CD8-positive, alpha-beta memory T cell (primary cell): ENCODE measurements at regions not wholly inside any gene's neighbourhood (a gene's known extent, or its start where the extent isn't known, plus 50 kb on each side); places are given as distances from the start of the nearest gene placed in this dataset.

Experiments used
- CTCF ChIA-PET: fragments of 350-600 bp; sonication (Branson Sonifier 250); formaldehyde crosslinking; loops from one replicate; lab custom pipeline; 2021; ENCODE audit warnings: antibody characterized with exemption; lab: Charles Lee
- POLR2A ChIA-PET: fragments of 350-600 bp; sonication (Branson Sonifier 250); formaldehyde crosslinking; loops from one replicate; lab custom pipeline; 2021; ENCODE audit warnings: antibody characterized with exemption; lab: Charles Lee
- DNase-seq, 5 donors: peaks; one replicate each; pipeline versions ENCODE4 v3.0.0 to v3.0.0-alpha.2; 2020 to 2022; ENCODE audit warnings: mixed read lengths in 1 of 5
- H3K27ac ChIP-seq: one replicate; pipeline ENCODE4 v1.7.0; 2013; ENCODE audit warnings: low read depth, mild to moderate bottlenecking, low read length, moderate library complexity
- H3K27me3 ChIP-seq: 2 replicates; pipeline ENCODE4 v1.7.0; 2013; ENCODE audit warnings: low read length, mild to moderate bottlenecking; ENCODE audit not compliant: insufficient read depth, poor library complexity, severe bottlenecking
- H3K36me3 ChIP-seq: 2 replicates; pipeline ENCODE4 v1.7.0; 2013; ENCODE audit warnings: mild to moderate bottlenecking, low read length, moderate library complexity; ENCODE audit not compliant: insufficient read depth
- H3K4me1 ChIP-seq: 2 replicates; pipeline ENCODE4 v1.7.0; 2013; ENCODE audit warnings: mild to moderate bottlenecking, low read length, moderate library complexity; ENCODE audit not compliant: insufficient read depth
- H3K4me3 ChIP-seq: 2 replicates; pipeline ENCODE4 v1.7.0; 2013; ENCODE audit warnings: mild to moderate bottlenecking, low read length
- H3K9me3 ChIP-seq: 2 replicates; pipeline ENCODE4 v1.7.0; 2013; ENCODE audit warnings: mild to moderate bottlenecking, low read length
- H3K27ac Mint-ChIP-seq, 8 donors: one replicate each; pipeline ENCODE4 v1.8.0; 2020 to 2021; ENCODE audit warnings: mixed read lengths in 8 of 8, mild to moderate bottlenecking in 6 of 8, inconsistent platforms in 3 of 8, moderate library complexity in 3 of 8
- H3K27me3 Mint-ChIP-seq, 2 donors: one replicate each; pipeline ENCODE4 v1.8.0; 2020 to 2021; ENCODE audit warnings: mixed read lengths in 2 of 2, mild to moderate bottlenecking in 1 of 2, moderate library complexity in 1 of 2
- H3K36me3 Mint-ChIP-seq, 3 donors: one replicate each; pipeline ENCODE4 v1.8.0; 2020 to 2021; ENCODE audit warnings: mixed read lengths in 3 of 3, inconsistent platforms in 1 of 3, mild to moderate bottlenecking in 1 of 3
- H3K4me1 Mint-ChIP-seq, 3 donors: one replicate each; pipeline ENCODE4 v1.8.0; 2020 to 2021; ENCODE audit warnings: mixed read lengths in 3 of 3, inconsistent platforms in 1 of 3, mild to moderate bottlenecking in 1 of 3
- H3K4me3 Mint-ChIP-seq, 7 donors: one replicate each; pipeline ENCODE4 v1.8.0; 2020 to 2021; ENCODE audit warnings: mixed read lengths in 7 of 7, mild to moderate bottlenecking in 6 of 7, moderate library complexity in 4 of 7, inconsistent platforms in 2 of 7
- H3K9me3 Mint-ChIP-seq, 5 donors: one replicate each; pipeline ENCODE4 v1.8.0; 2020 to 2022; ENCODE audit warnings: mixed read lengths in 5 of 5, mild to moderate bottlenecking in 3 of 5, moderate library complexity in 2 of 5, inconsistent platforms in 1 of 5

DNA sequence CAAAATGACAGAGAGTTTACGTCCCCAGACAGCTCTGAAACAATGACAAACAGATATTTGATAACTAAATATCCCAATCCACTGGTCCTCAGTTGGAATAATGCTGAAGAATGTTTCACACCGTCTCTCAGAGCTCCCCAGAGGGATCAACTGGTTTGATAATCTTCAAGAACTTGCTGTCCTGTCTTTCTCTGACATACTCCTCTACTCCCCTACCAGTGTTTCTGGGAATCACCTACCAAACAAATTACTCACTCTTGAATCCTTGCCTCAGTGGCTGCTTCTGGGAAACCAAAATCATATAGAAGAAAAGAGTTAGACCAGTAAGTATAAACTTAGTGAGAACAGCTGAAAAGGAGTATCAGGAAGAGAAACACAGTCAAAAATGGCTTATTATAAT lies 469.7 kb upstream of the JAG1 start:
- POLR2A ChIA-PET = no interaction called here

DNA sequence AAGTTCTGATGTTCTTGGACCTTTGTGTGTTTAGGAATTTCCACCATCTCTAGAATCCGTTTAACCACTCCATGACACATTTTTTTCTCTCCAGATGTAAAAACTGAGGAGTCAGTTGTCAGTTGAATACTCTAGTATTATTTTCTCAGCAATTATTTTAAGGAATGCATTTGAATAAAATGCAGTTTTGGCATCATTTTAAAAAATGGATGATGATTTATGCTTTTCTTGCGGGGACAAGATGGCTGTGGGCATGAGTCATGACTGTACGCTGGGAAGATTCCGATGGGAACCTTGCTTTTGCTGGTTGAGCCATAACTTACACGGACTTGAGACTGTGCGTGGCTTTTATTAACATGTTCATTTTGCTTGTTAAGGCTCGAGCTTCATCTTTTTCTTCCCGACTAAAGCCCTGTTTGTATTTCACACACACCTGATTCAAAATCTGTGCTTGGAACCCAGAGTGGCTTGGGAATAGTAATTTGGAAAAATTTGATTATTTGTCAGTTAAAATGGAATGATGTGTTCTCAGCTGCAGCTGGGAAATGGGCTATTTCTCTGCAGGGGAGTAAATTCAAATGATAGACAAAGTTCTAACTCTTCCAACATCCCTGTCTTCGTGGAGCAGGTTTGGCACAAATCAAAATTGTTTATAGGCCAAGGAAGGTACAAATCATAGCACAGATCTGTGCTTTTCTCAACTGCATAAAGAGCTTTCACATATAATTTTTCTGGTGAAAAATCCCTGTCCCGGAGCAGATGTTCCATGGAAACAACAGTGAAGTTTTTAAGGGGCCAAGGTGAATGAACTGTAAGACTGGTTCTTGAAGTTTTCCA lies 470.5 kb upstream of the JAG1 start:
- no peak overlapping the region for H3K4me3 ChIP-seq
- Mint-ChIP-seq H3K4me3 (no peak overlapping the region), H3K36me3 (no peaks in the 10 kb centered on the region), H3K27ac (no peak overlapping the region), H3K4me1 (no peaks in the 10 kb centered on the region), H3K27me3 (peaks cover 0 to 1% of the 10 kb centered on the region in 2 donors), H3K9me3 (peaks cover 2 to 8% (median 5%) of the 10 kb centered on the region in 5 donors)
- no peaks in the 10 kb centered on the region for H3K36me3 ChIP-seq
- no peak overlapping the region for H3K27ac ChIP-seq
- H3K27me3 ChIP-seq = no peaks in the 10 kb centered on the region
- CTCF ChIA-PET = no interaction called here
- no peaks in the 10 kb centered on the region for H3K9me3 ChIP-seq
- DNase-seq = no peak
- H3K4me1 ChIP-seq = no peaks in the 10 kb centered on the region
- POLR2A ChIA-PET = no interaction called here

More for the DNA sequence above, 469.7 kb upstream of the JAG1 start:
- no peak for DNase-seq
- peaks cover 2 to 9% (median 5%) of the 10 kb centered on the region in 5 donors for H3K9me3 Mint-ChIP-seq
- H3K27me3 ChIP-seq = no peaks in the 10 kb centered on the region
- no peak overlapping the region for H3K27ac ChIP-seq
- CTCF ChIA-PET = no interaction called here
- H3K27me3 Mint-ChIP-seq = peaks cover 0 to 1% of the 10 kb centered on the region in 2 donors
- H3K4me3 ChIP-seq = no peak overlapping the region
- H3K4me1 Mint-ChIP-seq = no peaks in the 10 kb centered on the region
- H3K4me1 ChIP-seq = no peaks in the 10 kb centered on the region
- H3K36me3 Mint-ChIP-seq = no peaks in the 10 kb centered on the region
- H3K9me3 ChIP-seq = no peaks in the 10 kb centered on the region
- H3K27ac Mint-ChIP-seq = no peak overlapping the region
- no peaks in the 10 kb centered on the region for H3K36me3 ChIP-seq
- no peak overlapping the region for H3K4me3 Mint-ChIP-seq

DNA sequence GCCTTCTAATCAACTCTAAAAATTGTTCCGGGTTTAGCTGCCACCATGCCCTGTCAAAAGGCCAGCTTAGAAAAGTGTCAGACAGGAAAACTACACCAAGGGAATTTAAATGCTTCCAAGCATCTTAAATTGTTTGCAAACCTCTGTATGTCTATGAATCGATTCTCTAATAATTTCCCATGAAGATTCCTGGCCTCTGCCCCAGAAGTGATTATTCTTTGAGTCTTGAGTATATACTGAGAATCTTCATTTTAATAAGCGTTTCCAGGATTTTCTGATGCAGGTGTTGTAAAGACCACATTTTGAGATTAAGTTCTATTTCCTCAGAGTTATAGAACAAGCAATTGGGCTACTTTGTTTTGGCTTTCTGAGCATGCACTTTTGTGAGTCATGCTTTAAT lies 471.8 kb upstream of the JAG1 start:
- H3K9me3 Mint-ChIP-seq = peaks cover 2 to 8% (median 5%) of the 10 kb centered on the region in 5 donors
- H3K27ac Mint-ChIP-seq = no peak overlapping the region
- H3K4me1 Mint-ChIP-seq = no peaks in the 10 kb centered on the region
- Histone ChIP-seq H3K9me3 (no peaks in the 10 kb centered on the region), H3K27me3 (no peaks in the 10 kb centered on the region), H3K4me1 (no peaks in the 10 kb centered on the region), H3K36me3 (no peaks in the 10 kb centered on the region), H3K27ac (no peak overlapping the region), H3K4me3 (no peak overlapping the region)
- no peak for DNase-seq
- H3K36me3 Mint-ChIP-seq = no peaks in the 10 kb centered on the region
- H3K27me3 Mint-ChIP-seq = peaks cover 0 to 1% of the 10 kb centered on the region in 2 donors
- ChIA-PET POLR2A (no interaction called here), CTCF (no interaction called here)
- H3K4me3 Mint-ChIP-seq = no peak overlapping the region

DNA sequence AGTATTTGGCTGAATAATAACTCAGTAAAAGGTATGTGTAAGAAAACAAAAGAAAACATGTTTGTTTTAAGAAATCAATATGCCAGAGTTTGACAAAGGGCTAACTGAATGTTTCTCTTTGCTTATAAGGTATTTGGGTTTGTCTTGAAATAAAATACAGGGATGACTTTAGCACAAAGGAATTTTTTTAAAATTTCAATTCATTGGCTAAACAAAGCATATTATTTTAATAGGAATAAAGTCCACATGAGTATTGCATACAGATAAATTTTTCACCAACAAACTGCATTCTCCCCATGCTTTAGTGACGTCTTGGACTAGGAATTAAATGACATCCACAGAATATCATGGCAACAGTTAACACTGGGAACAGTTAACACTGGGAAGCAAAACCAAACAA lies 480.0 kb upstream of the JAG1 start:
- DNase-seq = no peak
- Mint-ChIP-seq H3K4me3 (no peak overlapping the region), H3K27ac (no peak overlapping the region), H3K36me3 (no peaks in the 10 kb centered on the region), H3K9me3 (peaks cover 0 to 4% (median 0%) of the 10 kb centered on the region in 5 donors), H3K4me1 (no peaks in the 10 kb centered on the region), H3K27me3 (no peaks in the 10 kb centered on the region)
- Histone ChIP-seq H3K36me3 (no peaks in the 10 kb centered on the region), H3K27me3 (no peaks in the 10 kb centered on the region), H3K9me3 (no peaks in the 10 kb centered on the region), H3K4me3 (no peak overlapping the region), H3K4me1 (no peaks in the 10 kb centered on the region), H3K27ac (no peak overlapping the region)
- ChIA-PET CTCF (no interaction called here), POLR2A (no interaction called here)

DNA sequence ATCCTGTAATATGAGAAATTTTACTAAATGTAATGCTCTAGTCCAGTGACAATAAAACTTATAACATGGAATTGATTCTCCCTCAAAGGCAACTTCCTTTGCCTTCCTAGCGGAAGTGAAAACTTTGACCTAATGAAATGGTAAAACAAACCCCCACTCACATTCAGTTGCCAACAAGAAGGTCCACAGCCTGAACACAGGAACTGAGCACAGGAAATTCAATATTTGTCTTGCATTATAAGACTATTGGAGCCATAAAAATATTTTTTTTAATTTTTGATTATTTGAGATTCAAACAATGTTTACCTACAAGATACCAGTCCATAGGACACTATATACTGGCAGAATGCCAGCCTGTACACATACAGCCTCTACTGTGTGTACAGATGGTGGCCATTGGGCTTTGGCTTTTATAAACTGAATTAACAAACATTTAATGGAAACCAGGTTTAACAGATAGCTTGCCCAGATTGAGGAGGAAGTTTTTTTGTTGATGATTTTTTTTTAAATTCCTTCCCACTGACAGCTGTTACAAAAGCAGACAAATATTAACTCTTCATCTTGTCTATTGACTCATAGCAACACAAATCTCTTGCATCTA lies 481.5 kb upstream of the JAG1 start:
- Histone ChIP-seq H3K27ac (no peak overlapping the region), H3K36me3 (no peaks in the 10 kb centered on the region), H3K9me3 (no peaks in the 10 kb centered on the region), H3K4me3 (no peak overlapping the region), H3K27me3 (no peaks in the 10 kb centered on the region), H3K4me1 (no peaks in the 10 kb centered on the region)
- Mint-ChIP-seq H3K9me3 (peaks cover 0 to 4% (median 0%) of the 10 kb centered on the region in 5 donors), H3K27me3 (no peaks in the 10 kb centered on the region), H3K36me3 (no peaks in the 10 kb centered on the region), H3K4me1 (no peaks in the 10 kb centered on the region), H3K27ac (no peak overlapping the region), H3K4me3 (no peak overlapping the region)
- DNase-seq = no peak
- CTCF ChIA-PET = no interaction called here
- POLR2A ChIA-PET = no interaction called here

DNA sequence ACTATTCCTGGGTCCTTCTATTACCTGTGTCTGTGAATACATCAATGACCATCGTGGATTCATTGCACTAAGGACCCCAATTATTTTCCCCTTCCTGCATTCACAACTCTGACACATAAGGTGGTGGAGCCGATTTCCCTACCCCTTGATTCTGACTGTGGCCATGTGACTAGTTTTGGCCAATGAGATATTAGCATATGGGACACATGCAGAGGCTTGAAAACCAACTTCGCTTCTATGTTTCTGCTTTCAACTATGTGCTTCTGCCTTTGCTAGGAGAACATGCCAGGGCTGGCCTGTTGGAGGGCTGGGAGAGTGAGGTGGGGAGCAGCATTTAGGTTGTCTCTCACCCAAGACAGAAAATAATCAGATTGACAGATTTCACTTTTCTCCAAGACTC lies 483.1 kb upstream of the JAG1 start:
- CTCF ChIA-PET = no interaction called here
- H3K4me3 Mint-ChIP-seq = no peak overlapping the region
- H3K27me3 Mint-ChIP-seq = no peaks in the 10 kb centered on the region

DNA sequence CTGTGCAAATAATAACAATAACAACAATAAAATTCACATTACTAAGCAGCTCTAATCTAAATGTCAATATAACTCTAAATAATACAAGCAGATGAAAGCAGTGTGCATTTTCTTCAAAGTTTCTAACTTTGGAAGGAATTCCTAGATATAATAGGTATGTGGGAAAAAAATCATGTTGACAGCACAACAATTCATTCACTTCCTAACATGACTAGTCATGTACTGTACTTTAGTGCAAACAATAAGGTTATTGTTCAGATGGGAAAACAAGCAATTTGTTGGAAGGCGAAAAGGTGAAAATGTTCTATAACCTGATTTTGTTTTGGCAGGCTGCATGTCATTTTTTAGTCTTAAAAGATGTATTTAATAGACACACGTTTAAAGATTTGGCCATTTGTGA lies 484.3 kb upstream of the JAG1 start:
- no peak overlapping the region for H3K4me3 ChIP-seq
- ChIA-PET POLR2A (no interaction called here), CTCF (no interaction called here)
- DNase-seq = no peak
- H3K4me1 ChIP-seq = no peaks in the 10 kb centered on the region
- Mint-ChIP-seq H3K36me3 (no peaks in the 10 kb centered on the region), H3K27me3 (no peaks in the 10 kb centered on the region), H3K27ac (no peak overlapping the region), H3K9me3 (peaks cover 0 to 5% (median 0%) of the 10 kb centered on the region in 5 donors), H3K4me3 (no peak overlapping the region), H3K4me1 (no peaks in the 10 kb centered on the region)
- H3K9me3 ChIP-seq = no peaks in the 10 kb centered on the region
- H3K36me3 ChIP-seq = no peaks in the 10 kb centered on the region
- H3K27me3 ChIP-seq = no peaks in the 10 kb centered on the region
- H3K27ac ChIP-seq = no peak overlapping the region

More for the DNA sequence above, 483.1 kb upstream of the JAG1 start:
- Mint-ChIP-seq H3K9me3 (peaks cover 0 to 2% (median 0%) of the 10 kb centered on the region in 5 donors), H3K27ac (no peak overlapping the region), H3K36me3 (no peaks in the 10 kb centered on the region), H3K4me1 (no peaks in the 10 kb centered on the region)
- DNase-seq = no peak
- H3K27me3 ChIP-seq = no peaks in the 10 kb centered on the region
- H3K9me3 ChIP-seq = no peaks in the 10 kb centered on the region
- H3K27ac ChIP-seq = no peak overlapping the region
- H3K4me1 ChIP-seq = no peaks in the 10 kb centered on the region
- no peaks in the 10 kb centered on the region for H3K36me3 ChIP-seq
- no peak overlapping the region for H3K4me3 ChIP-seq
- POLR2A ChIA-PET = no interaction called here

DNA sequence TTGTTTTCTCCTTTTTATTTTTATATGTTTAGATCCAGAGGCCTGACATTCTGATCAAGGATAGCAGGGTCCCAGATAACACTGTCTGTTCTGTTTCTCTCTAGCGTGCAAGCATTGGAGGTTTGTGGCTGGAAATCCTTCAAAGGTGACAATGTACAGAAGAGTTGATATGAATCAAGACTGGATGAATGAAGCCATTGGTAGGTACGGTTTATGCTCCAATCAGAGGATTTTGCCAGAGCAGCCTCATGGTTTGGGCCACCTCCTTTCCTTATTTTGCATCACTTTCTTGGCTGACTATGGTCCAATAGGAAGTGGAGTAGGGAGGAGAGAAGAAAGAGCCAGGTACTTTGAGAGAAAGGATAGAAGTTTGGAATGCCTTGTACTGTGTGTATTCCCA lies 484.8 kb upstream of the JAG1 start:
- no peaks in the 10 kb centered on the region for H3K4me1 Mint-ChIP-seq
- ChIA-PET POLR2A (no interaction called here), CTCF (no interaction called here)
- H3K27me3 ChIP-seq = no peaks in the 10 kb centered on the region
- H3K4me3 Mint-ChIP-seq = no peak overlapping the region
- DNase-seq = no peak
- H3K27ac Mint-ChIP-seq = no peak overlapping the region
- peaks cover 0 to 6% (median 0%) of the 10 kb centered on the region in 5 donors for H3K9me3 Mint-ChIP-seq
- no peaks in the 10 kb centered on the region for H3K9me3 ChIP-seq
- no peaks in the 10 kb centered on the region for H3K36me3 Mint-ChIP-seq
- no peak overlapping the region for H3K4me3 ChIP-seq
- no peaks in the 10 kb centered on the region for H3K36me3 ChIP-seq
- H3K27me3 Mint-ChIP-seq = no peaks in the 10 kb centered on the region
- H3K27ac ChIP-seq = no peak overlapping the region
- H3K4me1 ChIP-seq = no peaks in the 10 kb centered on the region
